ENCODE measurements at regions not wholly inside any gene's neighbourhood (a gene's known extent, or its start where the extent isn't known, plus 50 kb on each side); places are given as distances from the start of the nearest gene placed in this dataset.

GRCh38 chr5:29518176-29518575, 1675.3 kb upstream of the CDH6 start:
- no peak for TF ChIP-seq CTCF (IDR thresholded peaks at IDR 0.05)
- no peak for TF ChIP-seq POLR2AphosphoS5 (IDR thresholded peaks at IDR 0.05)
